ENCODE measurements at regions not wholly inside any gene's neighbourhood (a gene's known extent, or its start where the extent isn't known, plus 50 kb on each side); places are given as distances from the start of the nearest gene placed in this dataset.
A peak's percentile ranks its signal among the peaks of the same experiment; 100 is the strongest.

DNA sequence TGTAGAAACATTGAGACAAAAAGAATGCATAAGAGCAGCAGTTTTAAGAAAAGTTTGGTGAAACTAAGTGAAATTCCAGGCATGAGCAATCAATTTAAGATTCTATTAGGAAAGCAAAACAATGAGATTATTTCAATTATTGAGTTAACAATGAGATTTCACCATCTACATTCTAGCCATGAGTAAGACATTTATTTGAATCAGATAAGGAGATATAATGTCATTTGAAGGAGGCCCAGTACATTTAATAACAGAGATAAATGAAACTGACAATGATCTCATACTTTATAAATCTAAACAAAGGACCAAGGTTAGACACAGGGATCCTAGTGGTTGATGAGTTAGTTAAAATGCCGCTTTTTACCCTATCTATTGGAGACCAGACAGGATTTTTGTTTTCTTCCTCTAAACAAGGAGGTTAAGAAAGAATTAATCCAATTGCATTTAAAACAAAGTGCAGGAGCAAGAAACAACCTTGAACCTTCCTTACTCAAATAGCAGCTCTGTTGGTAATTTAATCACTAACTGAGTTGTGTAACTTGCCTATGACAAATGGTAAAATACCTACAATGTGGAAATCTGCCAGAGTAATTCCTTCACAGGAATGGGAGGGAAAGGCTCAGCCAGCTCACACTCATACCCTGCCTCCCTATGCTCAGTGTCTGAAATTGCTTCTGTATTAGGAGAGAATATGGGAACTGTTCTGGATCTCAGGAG, 103.5 kb upstream of the NR3C1 start (continued):
- TF ChIP-seq DNMT1 (CRISPR knock-in tag; IDR thresholded peaks at IDR 0.05) (no peak), GABPA (IDR thresholded peaks at IDR 0.05; ENCODE audit: low read depth, low read length) (no peak), GABPA (CRISPR knock-in tag; IDR thresholded peaks at IDR 0.05; ENCODE audit: low read depth) (0 out of 2 replicates have a peak, but pooled peaks have one; percentile 6), ZNF557 (CRISPR knock-in tag; IDR thresholded peaks at IDR 0.05) (no peak), ZBTB1 (CRISPR knock-in tag; IDR thresholded peaks at IDR 0.05; ENCODE audit: borderline replicate concordance) (no peak), ZNF3 (CRISPR knock-in tag; IDR thresholded peaks at IDR 0.05) (no peak), ZNF547 (CRISPR knock-in tag; IDR thresholded peaks at IDR 0.05) (no peak), RCOR2 (CRISPR knock-in tag; IDR thresholded peaks at IDR 0.05) (peak; percentile 88), ZNF136 (CRISPR knock-in tag; IDR thresholded peaks at IDR 0.05; ENCODE audit: low read depth) (no peak; the same call in 1 of the 2 replicates), NKX3-1 (CRISPR knock-in tag; IDR thresholded peaks at IDR 0.05) (peak; percentile 58; the same call in 1 of the 2 replicates), YEATS4 (CRISPR knock-in tag; IDR thresholded peaks at IDR 0.05; ENCODE audit: borderline replicate concordance) (peak; percentile 25; the same call in 1 of the 2 replicates), ZNF556 (CRISPR knock-in tag; IDR thresholded peaks at IDR 0.05; ENCODE audit: borderline replicate concordance) (no peak), SMC3 (IDR thresholded peaks at IDR 0.05; ENCODE audit: low read length) (peak; percentile 72), RNF2 (conservative IDR thresholded peaks at IDR 0.05; ENCODE audit: low read depth) (no peak), JUND (CRISPR knock-in tag; IDR thresholded peaks at IDR 0.05) (peak; percentile 49; the same call in 1 of the 2 replicates), CCDC6 (CRISPR knock-in tag; IDR thresholded peaks at IDR 0.05) (no peak), ZBTB21 (CRISPR knock-in tag; IDR thresholded peaks at IDR 0.05) (0 out of 2 replicates have a peak, but pooled peaks have one; percentile 20), NR2F1 (CRISPR knock-in tag; IDR thresholded peaks at IDR 0.05) (peak; percentile 55 to 77; a peak in 3 of 4 replicates)
- TF ChIP-seq, protein P1, sequence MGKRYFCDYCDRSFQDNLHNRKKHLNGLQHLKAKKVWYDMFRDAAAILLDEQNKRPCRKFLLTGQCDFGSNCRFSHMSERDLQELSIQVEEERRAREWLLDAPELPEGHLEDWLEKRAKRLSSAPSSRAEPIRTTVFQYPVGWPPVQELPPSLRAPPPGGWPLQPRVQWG (CRISPR knock-in tag; IDR thresholded peaks at IDR 0.05; ENCODE audit: borderline replicate concordance, low read depth), result no peak
- TF ChIP-seq, protein P2, sequence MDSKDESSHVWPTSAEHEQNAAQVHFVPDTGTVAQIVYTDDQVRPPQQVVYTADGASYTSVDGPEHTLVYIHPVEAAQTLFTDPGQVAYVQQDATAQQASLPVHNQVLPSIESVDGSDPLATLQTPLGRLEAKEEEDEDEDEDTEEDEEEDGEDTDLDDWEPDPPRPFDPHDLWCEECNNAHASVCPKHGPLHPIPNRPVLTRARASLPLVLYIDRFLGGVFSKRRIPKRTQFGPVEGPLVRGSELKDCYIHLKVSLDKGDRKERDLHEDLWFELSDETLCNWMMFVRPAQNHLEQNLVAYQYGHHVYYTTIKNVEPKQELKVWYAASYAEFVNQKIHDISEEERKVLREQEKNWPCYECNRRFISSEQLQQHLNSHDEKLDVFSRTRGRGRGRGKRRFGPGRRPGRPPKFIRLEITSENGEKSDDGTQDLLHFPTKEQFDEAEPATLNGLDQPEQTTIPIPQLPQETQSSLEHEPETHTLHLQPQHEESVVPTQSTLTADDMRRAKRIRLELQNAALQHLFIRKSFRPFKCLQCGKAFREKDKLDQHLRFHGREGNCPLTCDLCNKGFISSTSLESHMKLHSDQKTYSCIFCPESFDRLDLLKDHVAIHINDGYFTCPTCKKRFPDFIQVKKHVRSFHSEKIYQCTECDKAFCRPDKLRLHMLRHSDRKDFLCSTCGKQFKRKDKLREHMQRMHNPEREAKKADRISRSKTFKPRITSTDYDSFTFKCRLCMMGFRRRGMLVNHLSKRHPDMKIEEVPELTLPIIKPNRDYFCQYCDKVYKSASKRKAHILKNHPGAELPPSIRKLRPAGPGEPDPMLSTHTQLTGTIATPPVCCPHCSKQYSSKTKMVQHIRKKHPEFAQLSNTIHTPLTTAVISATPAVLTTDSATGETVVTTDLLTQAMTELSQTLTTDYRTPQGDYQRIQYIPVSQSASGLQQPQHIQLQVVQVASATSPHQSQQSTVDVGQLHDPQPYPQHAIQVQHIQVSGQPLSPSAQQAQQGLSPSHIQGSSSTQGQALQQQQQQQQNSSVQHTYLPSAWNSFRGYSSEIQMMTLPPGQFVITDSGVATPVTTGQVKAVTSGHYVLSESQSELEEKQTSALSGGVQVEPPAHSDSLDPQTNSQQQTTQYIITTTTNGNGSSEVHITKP (CRISPR knock-in tag; IDR thresholded peaks at IDR 0.05; ENCODE audit: low read depth), result 0 out of 2 replicates have a peak, but pooled peaks have one; percentile 19
- TF ChIP-seq, protein P3, sequence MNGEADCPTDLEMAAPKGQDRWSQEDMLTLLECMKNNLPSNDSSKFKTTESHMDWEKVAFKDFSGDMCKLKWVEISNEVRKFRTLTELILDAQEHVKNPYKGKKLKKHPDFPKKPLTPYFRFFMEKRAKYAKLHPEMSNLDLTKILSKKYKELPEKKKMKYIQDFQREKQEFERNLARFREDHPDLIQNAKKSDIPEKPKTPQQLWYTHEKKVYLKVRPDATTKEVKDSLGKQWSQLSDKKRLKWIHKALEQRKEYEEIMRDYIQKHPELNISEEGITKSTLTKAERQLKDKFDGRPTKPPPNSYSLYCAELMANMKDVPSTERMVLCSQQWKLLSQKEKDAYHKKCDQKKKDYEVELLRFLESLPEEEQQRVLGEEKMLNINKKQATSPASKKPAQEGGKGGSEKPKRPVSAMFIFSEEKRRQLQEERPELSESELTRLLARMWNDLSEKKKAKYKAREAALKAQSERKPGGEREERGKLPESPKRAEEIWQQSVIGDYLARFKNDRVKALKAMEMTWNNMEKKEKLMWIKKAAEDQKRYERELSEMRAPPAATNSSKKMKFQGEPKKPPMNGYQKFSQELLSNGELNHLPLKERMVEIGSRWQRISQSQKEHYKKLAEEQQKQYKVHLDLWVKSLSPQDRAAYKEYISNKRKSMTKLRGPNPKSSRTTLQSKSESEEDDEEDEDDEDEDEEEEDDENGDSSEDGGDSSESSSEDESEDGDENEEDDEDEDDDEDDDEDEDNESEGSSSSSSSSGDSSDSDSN (CRISPR knock-in tag; IDR thresholded peaks at IDR 0.05), result 0 out of 2 replicates have a peak, but pooled peaks have one; percentile 7
- TF ChIP-seq, protein P4, sequence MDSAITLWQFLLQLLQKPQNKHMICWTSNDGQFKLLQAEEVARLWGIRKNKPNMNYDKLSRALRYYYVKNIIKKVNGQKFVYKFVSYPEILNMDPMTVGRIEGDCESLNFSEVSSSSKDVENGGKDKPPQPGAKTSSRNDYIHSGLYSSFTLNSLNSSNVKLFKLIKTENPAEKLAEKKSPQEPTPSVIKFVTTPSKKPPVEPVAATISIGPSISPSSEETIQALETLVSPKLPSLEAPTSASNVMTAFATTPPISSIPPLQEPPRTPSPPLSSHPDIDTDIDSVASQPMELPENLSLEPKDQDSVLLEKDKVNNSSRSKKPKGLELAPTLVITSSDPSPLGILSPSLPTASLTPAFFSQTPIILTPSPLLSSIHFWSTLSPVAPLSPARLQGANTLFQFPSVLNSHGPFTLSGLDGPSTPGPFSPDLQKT (CRISPR knock-in tag; IDR thresholded peaks at IDR 0.05; ENCODE audit: borderline replicate concordance), result no peak

Data from HepG2 (cell line).